Nephron (organoid): ENCODE measurements at regions not wholly inside any gene's neighbourhood (a gene's known extent, or its start where the extent isn't known, plus 50 kb on each side); places are given as distances from the start of the nearest gene placed in this dataset.
"Not testable (repeated sequence)": the region's sequence is repeated elsewhere in the genome, so short reads cannot be mapped to it uniquely, and the experiment has no call there.

Source experiments
- H3K27ac Mint-ChIP-seq, 3 experiments: 2 replicates each; pipeline ENCODE4 v1.8.0; 2020; ENCODE audit warnings: mixed read lengths in 3 of 3, mild to moderate bottlenecking in 2 of 3, moderate library complexity in 1 of 3
- H3K27me3 Mint-ChIP-seq: 2 replicates; pipeline ENCODE4 v1.8.0; 2021; ENCODE audit warnings: low read depth, mild to moderate bottlenecking, moderate library complexity, mixed read lengths
- H3K36me3 Mint-ChIP-seq: 2 replicates; pipeline ENCODE4 v1.8.0; 2020; ENCODE audit warnings: low read depth, mixed read lengths
- H3K4me1 Mint-ChIP-seq: 2 replicates; pipeline ENCODE4 v1.8.0; 2020; ENCODE audit warnings: mixed read lengths
- H3K4me3 Mint-ChIP-seq, 3 experiments: 2 replicates each; pipeline ENCODE4 v1.8.0; 2020; ENCODE audit warnings: mild to moderate bottlenecking in 3 of 3, mixed read lengths in 3 of 3, moderate library complexity in 2 of 3
- H3K9me3 Mint-ChIP-seq: 2 replicates; pipeline ENCODE4 v1.8.0; 2020; ENCODE audit warnings: mixed read lengths
- CTCF ChIP-seq, 3 experiments: fragments of 200-600 bp; sonication (generic); IDR thresholded peaks; one replicate each; pipeline ENCODE4 v1.5.0; 2021; ENCODE audit warnings: antibody characterized with exemption in 3 of 3; ENCODE audit not compliant: unreplicated experiment in 3 of 3

- Mint-ChIP-seq H3K27ac (no peak overlapping the region), H3K9me3 (no peaks in the 10 kb centered on the region)
Measured at GRCh38 chr10:130974166-130974565, 337.4 kb downstream of the TCERG1L start.

GRCh38 chr10:130975351-130975750, 336.2 kb downstream of the TCERG1L start:
- H3K4me1 Mint-ChIP-seq, H3K27ac Mint-ChIP-seq, H3K9me3 Mint-ChIP-seq, H3K4me3 Mint-ChIP-seq, H3K36me3 Mint-ChIP-seq: not testable (repeated sequence)
- H3K27me3 Mint-ChIP-seq: peaks cover 17% of the 10 kb centered on the region

More at GRCh38 chr10:130974166-130974565, 337.4 kb downstream of the TCERG1L start:
- no peak overlapping the region for H3K4me3 Mint-ChIP-seq
- no peak for TF ChIP-seq CTCF (IDR thresholded peaks at IDR 0.05; ENCODE audit: unreplicated experiment in 3 of 3)
- peaks cover 26% of the 10 kb centered on the region for H3K27me3 Mint-ChIP-seq
- peaks cover under 1% of the 10 kb centered on the region for H3K4me1 Mint-ChIP-seq
- no peaks in the 10 kb centered on the region for H3K36me3 Mint-ChIP-seq

GRCh38 chr10:130982802-130983201, 328.7 kb downstream of the TCERG1L start:
- no peaks in the 10 kb centered on the region for H3K36me3 Mint-ChIP-seq
- TF ChIP-seq CTCF (IDR thresholded peaks at IDR 0.05; ENCODE audit: unreplicated experiment in 3 of 3): no peak
- peaks cover 13% of the 10 kb centered on the region for H3K9me3 Mint-ChIP-seq
- no peak overlapping the region for H3K27ac Mint-ChIP-seq
- no peaks in the 10 kb centered on the region for H3K27me3 Mint-ChIP-seq
- no peaks in the 10 kb centered on the region for H3K4me1 Mint-ChIP-seq
- no peak overlapping the region for H3K4me3 Mint-ChIP-seq

GRCh38 chr10:130983749-130984148, 327.8 kb downstream of the TCERG1L start:
- Mint-ChIP-seq H3K27ac (no peak overlapping the region), H3K27me3 (no peaks in the 10 kb centered on the region), H3K9me3 (peaks cover 13% of the 10 kb centered on the region), H3K36me3 (no peaks in the 10 kb centered on the region), H3K4me1 (no peaks in the 10 kb centered on the region), H3K4me3 (peak overlapping the region in 1 of 3 experiments; percentile 6)
- TF ChIP-seq CTCF (IDR thresholded peaks at IDR 0.05; ENCODE audit: unreplicated experiment in 3 of 3): no peak

- no peak for TF ChIP-seq CTCF (IDR thresholded peaks at IDR 0.05; ENCODE audit: unreplicated experiment in 3 of 3)
- H3K4me1 Mint-ChIP-seq: no peaks in the 10 kb centered on the region
- H3K36me3 Mint-ChIP-seq: no peaks in the 10 kb centered on the region
- peaks cover 13% of the 10 kb centered on the region for H3K9me3 Mint-ChIP-seq
- H3K4me3 Mint-ChIP-seq: no peak overlapping the region
- no peak overlapping the region for H3K27ac Mint-ChIP-seq
- H3K27me3 Mint-ChIP-seq: no peaks in the 10 kb centered on the region
Measured at GRCh38 chr10:130984686-130985085, 326.8 kb downstream of the TCERG1L start.

- TF ChIP-seq CTCF (IDR thresholded peaks at IDR 0.05; ENCODE audit: unreplicated experiment in 3 of 3): no peak
- peaks cover 5% of the 10 kb centered on the region for H3K27me3 Mint-ChIP-seq
Measured at GRCh38 chr10:130985158-130985753, 326.3 kb downstream of the TCERG1L start.

More at GRCh38 chr10:130985158-130985753, 326.3 kb downstream of the TCERG1L start:
- H3K9me3 Mint-ChIP-seq: peaks cover 13% of the 10 kb centered on the region
- H3K4me3 Mint-ChIP-seq: no peak overlapping the region
- peaks cover 4% of the 10 kb centered on the region for H3K4me1 Mint-ChIP-seq
- H3K36me3 Mint-ChIP-seq: no peaks in the 10 kb centered on the region
- no peak overlapping the region for H3K27ac Mint-ChIP-seq
